GM21390 (cell line): ENCODE measurements at regions not wholly inside any gene's neighbourhood (a gene's known extent, or its start where the extent isn't known, plus 50 kb on each side); places are given as distances from the start of the nearest gene placed in this dataset.
A peak's percentile ranks its signal among the peaks of the same experiment; 100 is the strongest.

Source experiments
- ATAC-seq: cut with Tn5 transposase; IDR thresholded peaks from one replicate; pipeline ENCODE4 v1.9.1; 2021; ENCODE audit not compliant: unreplicated experiment

- no peak for ATAC-seq
Observed at GRCh38 chr5:136811551-136811950, 446.2 kb upstream of the TRPC7 start.

GRCh38 chr5:136811086-136811485, 445.7 kb upstream of the TRPC7 start:
- ATAC-seq, result no peak

GRCh38 chr5:136810261-136810801, 445.0 kb upstream of the TRPC7 start:
- ATAC-seq, result no peak

GRCh38 chr5:136809382-136809781, 444.0 kb upstream of the TRPC7 start:
- ATAC-seq, result no peak

- ATAC-seq, result no peak
Observed at GRCh38 chr5:136808756-136809155, 443.4 kb upstream of the TRPC7 start.

- no peak for ATAC-seq
Observed at GRCh38 chr5:136805466-136805865, 440.1 kb upstream of the TRPC7 start.

GRCh38 chr5:136802383-136802782, 437.0 kb upstream of the TRPC7 start:
- no peak for ATAC-seq

- ATAC-seq, result no peak
Observed at GRCh38 chr5:136799806-136800372, 434.5 kb upstream of the TRPC7 start.

- no peak for ATAC-seq
Observed at GRCh38 chr5:136793300-136793699, 428.0 kb upstream of the TRPC7 start.

- no peak for ATAC-seq
Observed at GRCh38 chr5:136781464-136781863, 416.1 kb upstream of the TRPC7 start.

GRCh38 chr5:136780518-136780917, 415.2 kb upstream of the TRPC7 start:
- ATAC-seq, result no peak

GRCh38 chr5:136776022-136776927, 410.9 kb upstream of the TRPC7 start:
- ATAC-seq, result no peak

GRCh38 chr5:136772491-136772890, 407.1 kb upstream of the TRPC7 start:
- no peak for ATAC-seq

GRCh38 chr5:136769900-136770684, 404.7 kb upstream of the TRPC7 start:
- peak; percentile 80 for ATAC-seq

GRCh38 chr5:136769093-136769492, 403.7 kb upstream of the TRPC7 start:
- ATAC-seq, result no peak

GRCh38 chr5:136768457-136768856, 403.1 kb upstream of the TRPC7 start:
- ATAC-seq, result peak; percentile 45

GRCh38 chr5:136766456-136766855, 401.1 kb upstream of the TRPC7 start:
- no peak for ATAC-seq

GRCh38 chr5:136764601-136765000, 399.3 kb upstream of the TRPC7 start:
- no peak for ATAC-seq

GRCh38 chr5:136763548-136763947, 398.2 kb upstream of the TRPC7 start:
- ATAC-seq, result no peak

- no peak for ATAC-seq
Observed at GRCh38 chr5:136754216-136754615, 388.9 kb upstream of the TRPC7 start.

- no peak for ATAC-seq
Observed at GRCh38 chr5:136750224-136750862, 385.0 kb upstream of the TRPC7 start.
